H9 (cell line): ENCODE measurements at regions not wholly inside any gene's neighbourhood (a gene's known extent, or its start where the extent isn't known, plus 50 kb on each side); places are given as distances from the start of the nearest gene placed in this dataset.

Source experiments
- DNase-seq: peaks from one replicate; pipeline ENCODE4 v3.0.0-alpha.2; 2017
- H2AFZ ChIP-seq: one replicate; pipeline ENCODE4 v1.6.1; 2013; ENCODE audit warnings: mild to moderate bottlenecking, low read length, control low read depth, moderate library complexity
- H2AK5ac ChIP-seq: 2 replicates; pipeline ENCODE4 v1.6.1; 2013; ENCODE audit warnings: low read length, control low read depth, mixed read lengths; ENCODE audit not compliant: insufficient read length
- H2BK120ac ChIP-seq: one replicate; pipeline ENCODE4 v1.6.1; 2013; ENCODE audit warnings: low read depth, mild to moderate bottlenecking, low read length, control low read depth, inconsistent platforms; ENCODE audit not compliant: poor library complexity, severe bottlenecking
- H2BK12ac ChIP-seq: 2 replicates; pipeline ENCODE4 v1.6.1; 2013; ENCODE audit warnings: low read length, control low read depth, mixed read lengths, low read depth; ENCODE audit not compliant: insufficient read length
- H2BK15ac ChIP-seq: 2 replicates; pipeline ENCODE4 v1.6.1; 2013; ENCODE audit warnings: low read depth, low read length, control low read depth
- H2BK20ac ChIP-seq: one replicate; pipeline ENCODE4 v1.6.1; 2013; ENCODE audit warnings: low read depth, mild to moderate bottlenecking, low read length, control low read depth, inconsistent platforms; ENCODE audit not compliant: poor library complexity, severe bottlenecking
- H2BK5ac ChIP-seq: 2 replicates; pipeline ENCODE4 v1.6.1; 2013; ENCODE audit warnings: low read length, control low read depth, mixed read lengths; ENCODE audit not compliant: insufficient read length
- H3K14ac ChIP-seq: 2 replicates; pipeline ENCODE4 v1.6.1; 2013; ENCODE audit warnings: low read length, control low read depth; ENCODE audit not compliant: insufficient read depth
- H3K18ac ChIP-seq: 2 replicates; pipeline ENCODE4 v1.6.1; 2013; ENCODE audit warnings: low read depth, mild to moderate bottlenecking, mixed read lengths, low read length, control low read depth; ENCODE audit not compliant: insufficient read length
- H3K23ac ChIP-seq: 2 replicates; pipeline ENCODE4 v1.6.1; 2013; ENCODE audit warnings: low read length, control low read depth, mixed read lengths, low read depth; ENCODE audit not compliant: insufficient read length
- H3K23me2 ChIP-seq: 2 replicates; pipeline ENCODE4 v1.6.1; 2013; ENCODE audit warnings: low read depth, mild to moderate bottlenecking, mixed read lengths, low read length, control low read depth; ENCODE audit not compliant: insufficient read length, poor library complexity, severe bottlenecking
- H3K27ac ChIP-seq: 2 replicates; pipeline ENCODE4 v1.5.1; 2013; ENCODE audit warnings: low read length, control low read depth, mixed read lengths, low read depth; ENCODE audit not compliant: insufficient read length
- H3K27me3 ChIP-seq: 2 replicates; pipeline ENCODE4 v1.6.1; 2013; ENCODE audit warnings: low read length, control low read depth, inconsistent platforms; ENCODE audit not compliant: insufficient read depth
- H3K4ac ChIP-seq: 2 replicates; pipeline ENCODE4 v1.6.1; 2013; ENCODE audit warnings: low read depth, mild to moderate bottlenecking, control low read depth, inconsistent platforms, low read length, moderate library complexity
- H3K4me1 ChIP-seq: 2 replicates; pipeline ENCODE4 v1.6.1; 2013; ENCODE audit warnings: low read length, control low read depth, inconsistent platforms; ENCODE audit not compliant: insufficient read depth
- H3K4me2 ChIP-seq: 2 replicates; pipeline ENCODE4 v1.6.1; 2013; ENCODE audit warnings: low read length, control low read depth, mixed read lengths; ENCODE audit not compliant: insufficient read length, insufficient read depth
- H3K56ac ChIP-seq: 2 replicates; pipeline ENCODE4 v1.6.1; 2013; ENCODE audit warnings: low read depth, mild to moderate bottlenecking, mixed read lengths, low read length, control low read depth; ENCODE audit not compliant: insufficient read length
- H3K79me1 ChIP-seq: 2 replicates; pipeline ENCODE4 v1.6.1; 2013; ENCODE audit warnings: low read depth, mild to moderate bottlenecking, moderate library complexity, low read length, control low read depth, inconsistent platforms; ENCODE audit not compliant: insufficient read depth, poor library complexity, severe bottlenecking
- H3K79me2 ChIP-seq: 2 replicates; pipeline ENCODE4 v1.6.1; 2013; ENCODE audit warnings: low read length, control low read depth, inconsistent platforms; ENCODE audit not compliant: insufficient read depth
- H3K9ac ChIP-seq: 2 replicates; pipeline ENCODE4 v1.6.1; 2013; ENCODE audit warnings: low read length, control low read depth, mixed read lengths; ENCODE audit not compliant: insufficient read length; ENCODE audit errors: extremely low read depth
- H3K9me3 ChIP-seq: one replicate; pipeline ENCODE4 v1.6.1; 2013; ENCODE audit warnings: low read depth, low read length, inconsistent platforms; ENCODE audit not compliant: control insufficient read depth
- H3T11ph ChIP-seq: one replicate; pipeline ENCODE4 v1.6.1; 2013; ENCODE audit warnings: mild to moderate bottlenecking, low read length, control low read depth, inconsistent platforms
- H4K20me1 ChIP-seq: one replicate; pipeline ENCODE4 v1.6.1; 2013; ENCODE audit not compliant: control insufficient read depth, insufficient read length, insufficient read depth
- H4K5ac ChIP-seq: 2 replicates; pipeline ENCODE4 v1.6.1; 2013; ENCODE audit warnings: low read depth, mild to moderate bottlenecking, mixed read lengths, low read length, control low read depth; ENCODE audit not compliant: insufficient read length
- H4K8ac ChIP-seq: replicated peaks from 2 replicates; pipeline ENCODE4 v1.6.1; 2013; ENCODE audit warnings: low read length, control low read depth, mixed read lengths, low read depth; ENCODE audit not compliant: insufficient read length
- H4K91ac ChIP-seq: 2 replicates; pipeline ENCODE4 v1.6.1; 2013; ENCODE audit warnings: low read depth, mild to moderate bottlenecking, moderate library complexity, mixed read lengths, low read length, control low read depth; ENCODE audit not compliant: insufficient read length
- H3K27ac Mint-ChIP-seq, 3 experiments: 2 replicates in 2 of 3; 3 replicates in 1 of 3; pipeline ENCODE4 v1.8.0; 2020 to 2021; ENCODE audit warnings: mixed read lengths in 3 of 3, mild to moderate bottlenecking in 1 of 3, moderate library complexity in 1 of 3
- H3K27me3 Mint-ChIP-seq: 2 replicates; pipeline ENCODE4 v1.8.0; 2021; ENCODE audit warnings: low read depth, mild to moderate bottlenecking, moderate library complexity, mixed read lengths
- H3K36me3 Mint-ChIP-seq, 3 experiments: 2 replicates in 2 of 3; 3 replicates in 1 of 3; pipeline ENCODE4 v1.8.0; 2020 to 2021; ENCODE audit warnings: low read depth in 3 of 3, mixed read lengths in 3 of 3; ENCODE audit not compliant: insufficient read depth in 1 of 3
- H3K4me1 Mint-ChIP-seq, 2 experiments: 2 replicates each; pipeline ENCODE4 v1.8.0; 2020; ENCODE audit warnings: mixed read lengths in 2 of 2
- H3K4me3 Mint-ChIP-seq, 2 experiments: 2 replicates in 1 of 2; 3 replicates in 1 of 2; pipeline ENCODE4 v1.8.0; 2020 to 2021; ENCODE audit warnings: mild to moderate bottlenecking in 2 of 2, mixed read lengths in 2 of 2, moderate library complexity in 1 of 2
- H3K9me3 Mint-ChIP-seq, 2 experiments: 2 replicates in 1 of 2; 3 replicates in 1 of 2; pipeline ENCODE4 v1.8.0; 2020; ENCODE audit warnings: mild to moderate bottlenecking in 2 of 2, mixed read lengths in 2 of 2, moderate library complexity in 1 of 2
- WGBS: extraction: QIAGEN DNeasy Blood & Tissue Kit; methylation state at CpG from one replicate; pipeline ENCODE4 v1.1.7; 2013; ENCODE audit warnings: missing lambda C conversion rate, low lambda C conversion rate, mixed read lengths; ENCODE audit not compliant: insufficient read length; ENCODE audit errors: extremely low coverage; 5-methylcytosine and 5-hydroxymethylcytosine counted together
- TF ChIP-seq, protein P1 (sequence below): fragments of 200-600 bp; sonication (generic); conservative IDR thresholded peaks from 3 replicates; pipeline ENCODE4 v1.8.0; 2021; ENCODE audit warnings: antibody characterized with exemption, mild to moderate bottlenecking

DNA sequence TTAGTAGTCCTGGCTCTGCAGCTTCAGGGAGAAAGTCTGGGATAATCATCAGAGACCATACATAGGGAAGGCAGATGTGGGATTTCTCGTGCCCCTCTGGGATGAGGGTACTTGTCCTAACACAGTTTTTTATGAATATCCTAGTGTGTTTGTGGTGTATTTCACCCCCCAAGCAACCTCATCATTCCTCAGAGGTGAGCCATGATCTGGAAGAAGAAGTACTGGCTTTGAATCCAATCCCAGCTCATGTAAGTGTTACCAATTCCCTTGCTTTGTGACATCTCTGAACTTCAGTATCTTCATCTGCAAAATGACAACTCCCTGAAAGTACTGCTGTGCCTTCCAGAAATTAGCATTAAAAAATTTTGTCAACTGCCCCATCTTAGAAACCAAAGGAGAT, 347.5 kb upstream of the ZMIZ1 start:
- Histone ChIP-seq H3K4ac (no peak overlapping the region), H3K9me3 (no peaks in the 10 kb centered on the region), H3T11ph (no peak overlapping the region), H2BK12ac (no peak overlapping the region), H3K56ac (no peak overlapping the region), H3K4me1 (0 out of 2 replicates have a peak, but pooled peaks cover 4% of the 10 kb centered on the region), H2BK5ac (no peak overlapping the region), H2BK15ac (no peak overlapping the region), H3K79me1 (no peaks in the 10 kb centered on the region), H2AFZ (no peak overlapping the region), H3K23ac (no peak overlapping the region), H4K5ac (no peak overlapping the region), H2BK20ac (no peak overlapping the region), H3K27ac (no peak overlapping the region), H2BK120ac (no peak overlapping the region), H3K23me2 (no peaks in the 10 kb centered on the region), H3K27me3 (no peaks in the 10 kb centered on the region; the same call in 1 of the 2 replicates), H3K79me2 (no peaks in the 10 kb centered on the region), H3K14ac (no peak overlapping the region), H2AK5ac (no peak overlapping the region), H4K8ac (no peak overlapping the region), H3K9ac (no peak overlapping the region), H4K91ac (no peak overlapping the region), H3K18ac (no peak overlapping the region), H4K20me1 (no peaks in the 10 kb centered on the region), H3K4me2 (no peak overlapping the region)
- DNase-seq, result no peak
- no CpG with 5 or more reads among the region's 1 CpG for WGBS
- no peaks in the 10 kb centered on the region for H3K36me3 Mint-ChIP-seq
- H3K27ac Mint-ChIP-seq, result no peak overlapping the region
- no peak overlapping the region for H3K4me3 Mint-ChIP-seq
- H3K27me3 Mint-ChIP-seq, result peaks cover 20% of the 10 kb centered on the region
- TF ChIP-seq, protein P1, sequence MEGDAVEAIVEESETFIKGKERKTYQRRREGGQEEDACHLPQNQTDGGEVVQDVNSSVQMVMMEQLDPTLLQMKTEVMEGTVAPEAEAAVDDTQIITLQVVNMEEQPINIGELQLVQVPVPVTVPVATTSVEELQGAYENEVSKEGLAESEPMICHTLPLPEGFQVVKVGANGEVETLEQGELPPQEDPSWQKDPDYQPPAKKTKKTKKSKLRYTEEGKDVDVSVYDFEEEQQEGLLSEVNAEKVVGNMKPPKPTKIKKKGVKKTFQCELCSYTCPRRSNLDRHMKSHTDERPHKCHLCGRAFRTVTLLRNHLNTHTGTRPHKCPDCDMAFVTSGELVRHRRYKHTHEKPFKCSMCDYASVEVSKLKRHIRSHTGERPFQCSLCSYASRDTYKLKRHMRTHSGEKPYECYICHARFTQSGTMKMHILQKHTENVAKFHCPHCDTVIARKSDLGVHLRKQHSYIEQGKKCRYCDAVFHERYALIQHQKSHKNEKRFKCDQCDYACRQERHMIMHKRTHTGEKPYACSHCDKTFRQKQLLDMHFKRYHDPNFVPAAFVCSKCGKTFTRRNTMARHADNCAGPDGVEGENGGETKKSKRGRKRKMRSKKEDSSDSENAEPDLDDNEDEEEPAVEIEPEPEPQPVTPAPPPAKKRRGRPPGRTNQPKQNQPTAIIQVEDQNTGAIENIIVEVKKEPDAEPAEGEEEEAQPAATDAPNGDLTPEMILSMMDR, result no peak
- H3K9me3 Mint-ChIP-seq, result no peaks in the 10 kb centered on the region; a peak in 1 of 5 replicates
- H3K4me1 Mint-ChIP-seq, result peaks cover 9 to 14% of the 10 kb centered on the region in 2 experiments
